IMR-90 (cell line): ENCODE measurements at regions not wholly inside any gene's neighbourhood (a gene's known extent, or its start where the extent isn't known, plus 50 kb on each side); places are given as distances from the start of the nearest gene placed in this dataset.

Source experiments
- ATAC-seq: fragments of 200-7000 bp; cut with Tn5 transposase; 2 replicates; pipeline ENCODE4 v1.9.1; 2020; ENCODE audit warnings: low read depth, mild to moderate bottlenecking, moderate library complexity
- BruUV-seq: library from RNA; stranded (reverse); fragments of 400-500 nt; replicated peaks from 2 replicates; lab custom pipeline; 2021; lab: Mats Ljungman, UMichigan
- CTCF ChIA-PET: fragments of 300-600 bp; formaldehyde crosslinking; extraction: SDS; loops from one replicate; lab custom pipeline; 2021; ENCODE audit warnings: antibody characterized with exemption; lab: Yijun Ruan, JAX
- POLR2A ChIA-PET: fragments of 300-600 bp; sonication (Branson Sonifier 250); formaldehyde crosslinking; loops from one replicate; lab custom pipeline; 2022; ENCODE audit warnings: antibody characterized with exemption; ENCODE audit not compliant: unreplicated experiment; lab: Charles Lee
- DNase-seq: peaks from one replicate; pipeline ENCODE4 v3.0.0; 2013
- H2AFZ ChIP-seq: replicated peaks from 2 replicates; pipeline ENCODE3; 2013; ENCODE audit warnings: low read length, mild to moderate bottlenecking; ENCODE audit not compliant: poor library complexity
- H2AK5ac ChIP-seq: 2 replicates; pipeline ENCODE4 v1.6.1; 2013; ENCODE audit warnings: low read depth, low read length, inconsistent platforms
- H2AK9ac ChIP-seq: replicated peaks from 2 replicates; pipeline ENCODE3; 2013; ENCODE audit warnings: mild to moderate bottlenecking, low read depth, low read length, moderate library complexity; ENCODE audit not compliant: poor library complexity
- H2BK120ac ChIP-seq: 2 replicates; pipeline ENCODE4 v1.6.1; 2013; ENCODE audit warnings: low read depth, low read length, inconsistent platforms
- H2BK15ac ChIP-seq: 3 replicates; pipeline ENCODE4 v1.6.1; 2013; ENCODE audit warnings: low read depth, low read length, inconsistent platforms
- H2BK20ac ChIP-seq: 2 replicates; pipeline ENCODE4 v1.6.1; 2013; ENCODE audit warnings: low read depth, mild to moderate bottlenecking, inconsistent platforms, low read length, moderate library complexity
- H2BK5ac ChIP-seq: 2 replicates; pipeline ENCODE4 v1.6.1; 2013; ENCODE audit warnings: mild to moderate bottlenecking, low read depth, low read length, inconsistent platforms; ENCODE audit not compliant: poor library complexity, severe bottlenecking
- H3K14ac ChIP-seq: replicated peaks from 2 replicates; pipeline ENCODE4 v1.6.1; 2013; ENCODE audit warnings: low read depth, low read length, inconsistent platforms
- H3K18ac ChIP-seq: 2 replicates; pipeline ENCODE4 v1.6.1; 2013; ENCODE audit warnings: low read depth, low read length, control low read depth
- H3K23ac ChIP-seq: 2 replicates; pipeline ENCODE4 v1.6.1; 2013; ENCODE audit warnings: low read depth, low read length, inconsistent platforms
- H3K27ac ChIP-seq: 2 replicates; pipeline ENCODE4 v1.5.1; 2013; ENCODE audit warnings: mild to moderate bottlenecking, control low read depth, low read length; ENCODE audit not compliant: insufficient read depth
- H3K27me3 ChIP-seq: 2 replicates; pipeline ENCODE4 v1.6.1; 2013; ENCODE audit warnings: low read length; ENCODE audit not compliant: control insufficient read depth, insufficient read depth
- H3K36me3 ChIP-seq: 2 replicates; pipeline ENCODE4 v1.6.1; 2013; ENCODE audit warnings: low read length, mixed read lengths; ENCODE audit not compliant: control insufficient read depth, insufficient read depth
- H3K4ac ChIP-seq: 2 replicates; pipeline ENCODE4 v1.6.1; 2013; ENCODE audit warnings: low read depth, low read length, inconsistent platforms
- H3K4me1 ChIP-seq: 2 replicates; pipeline ENCODE4 v1.6.1; 2013; ENCODE audit warnings: low read length, mixed read lengths; ENCODE audit not compliant: control insufficient read depth, insufficient read depth
- H3K4me2 ChIP-seq: 2 replicates; pipeline ENCODE4 v1.6.1; 2013; ENCODE audit warnings: low read depth, mild to moderate bottlenecking, control low read depth, low read length, moderate library complexity
- H3K4me3 ChIP-seq: 2 replicates; pipeline ENCODE4 v1.5.1; 2013; ENCODE audit warnings: low read depth, mild to moderate bottlenecking, control low read depth, low read length, moderate library complexity; ENCODE audit not compliant: insufficient read depth
- H3K56ac ChIP-seq: 2 replicates; pipeline ENCODE4 v1.6.1; 2013; ENCODE audit warnings: low read length, inconsistent platforms; ENCODE audit not compliant: insufficient read depth; ENCODE audit errors: extremely low read depth
- H3K79me1 ChIP-seq, 2 experiments: 2 replicates each; pipeline ENCODE4 v1.6.1; 2013; ENCODE audit warnings: low read length in 2 of 2, inconsistent platforms in 1 of 2, low read depth in 1 of 2
- H3K9ac ChIP-seq: 2 replicates; pipeline ENCODE4 v1.6.1; 2013; ENCODE audit warnings: low read depth, low read length, control low read depth
- H3K9me1 ChIP-seq: 2 replicates; pipeline ENCODE4 v1.6.1; 2013; ENCODE audit warnings: low read length, inconsistent platforms; ENCODE audit not compliant: insufficient read depth
- H3K9me3 ChIP-seq: 2 replicates; pipeline ENCODE4 v1.6.1; 2013; ENCODE audit warnings: low read length; ENCODE audit not compliant: control insufficient read depth, insufficient read depth
- H4K20me1 ChIP-seq: 2 replicates; pipeline ENCODE4 v1.6.1; 2013; ENCODE audit warnings: low read length, inconsistent platforms; ENCODE audit not compliant: insufficient read depth
- H4K5ac ChIP-seq: 2 replicates; pipeline ENCODE4 v1.6.1; 2013; ENCODE audit warnings: mild to moderate bottlenecking, low read depth, low read length, control low read depth
- H4K8ac ChIP-seq, 2 experiments: 2 replicates each; pipeline ENCODE4 v1.6.1; 2013; ENCODE audit warnings: low read depth in 2 of 2, low read length in 2 of 2, control low read depth in 1 of 2, inconsistent platforms in 1 of 2
- H4K91ac ChIP-seq: 2 replicates; pipeline ENCODE4 v1.6.1; 2013; ENCODE audit warnings: low read depth, low read length, inconsistent platforms; ENCODE audit not compliant: insufficient read depth
- BHLHE40 ChIP-seq: fragments of 150-350 bp; IDR thresholded peaks from 2 replicates; pipeline ENCODE4 v1.6.1; 2016; ENCODE audit warnings: mild to moderate bottlenecking, low read depth, low read length
- CEBPB ChIP-seq: IDR thresholded peaks from 2 replicates; pipeline ENCODE4 v1.6.1; 2012; ENCODE audit warnings: low read depth, low read length, improper control_type of control experiment
- CHD1 ChIP-seq: IDR thresholded peaks from 2 replicates; pipeline ENCODE4 v1.6.1; 2012; ENCODE audit warnings: low read depth, low read length, improper control_type of control experiment
- FOS ChIP-seq: fragments of 150-350 bp; IDR thresholded peaks from 2 replicates; pipeline ENCODE4 v1.6.1; 2016; ENCODE audit warnings: low read depth, low read length
- MAFK ChIP-seq: IDR thresholded peaks from 2 replicates; pipeline ENCODE4 v1.6.1; 2012; ENCODE audit warnings: low read depth, low read length, improper control_type of control experiment
- MAZ ChIP-seq: IDR thresholded peaks from 2 replicates; pipeline ENCODE4 v1.6.1; 2012; ENCODE audit warnings: low read depth, mild to moderate bottlenecking, low read length, improper control_type of control experiment, moderate library complexity, borderline replicate concordance
- MXI1 ChIP-seq: IDR thresholded peaks from 2 replicates; pipeline ENCODE4 v1.6.1; 2012; ENCODE audit warnings: low read depth, mild to moderate bottlenecking, low read length, moderate library complexity, borderline replicate concordance
- NFE2L2 ChIP-seq: fragments of 150-350 bp; IDR thresholded peaks from 2 replicates; pipeline ENCODE4 v1.6.1; 2016; ENCODE audit warnings: low read depth, mild to moderate bottlenecking, low read length
- POLR2A ChIP-seq: IDR thresholded peaks from 2 replicates; pipeline ENCODE4 v1.6.1; 2012; ENCODE audit warnings: mild to moderate bottlenecking, low read depth, low read length
- RAD21 ChIP-seq: IDR thresholded peaks from 2 replicates; pipeline ENCODE4 v1.6.1; 2012; ENCODE audit warnings: low read length, improper control_type of control experiment
- RCOR1 ChIP-seq: IDR thresholded peaks from 2 replicates; pipeline ENCODE4 v1.6.1; 2012; ENCODE audit warnings: mild to moderate bottlenecking, low read length, improper control_type of control experiment; ENCODE audit not compliant: insufficient replicate concordance
- RFX5 ChIP-seq: IDR thresholded peaks from 2 replicates; pipeline ENCODE4 v1.8.0; 2012; ENCODE audit warnings: low read depth, mild to moderate bottlenecking, low read length, moderate library complexity
- SMC3 ChIP-seq: fragments of 150-350 bp; IDR thresholded peaks from 2 replicates; pipeline ENCODE4 v1.6.1; 2016; ENCODE audit warnings: low read depth, mild to moderate bottlenecking, antibody characterized with exemption, low read length, moderate library complexity
- WGBS, 2 experiments: methylation state at CpG; one replicate each; pipeline versions ENCODE4 v1.1.5 to v1.1.7; 2013; ENCODE audit warnings: missing lambda C conversion rate in 2 of 2; ENCODE audit not compliant: insufficient read length in 1 of 2; ENCODE audit errors: extremely low coverage in 2 of 2; 5-methylcytosine and 5-hydroxymethylcytosine counted together
- dilution Hi-C: fragments of 300-500 bp; cut with HindIII; formaldehyde crosslinking; loops from one replicate; pipeline ENCODE4 v1.14.3; 2018; ENCODE audit warnings: low sequenced_read_pairs; ENCODE audit not compliant: unreplicated experiment
- in situ Hi-C: fragments of 300-500 bp; cut with MboI; formaldehyde crosslinking; loops from 3 replicates; pipeline ENCODE4 v1.14.3; 2019; ENCODE audit warnings: low sequenced_read_pairs, inconsistent platforms, mixed read lengths
- intact Hi-C: fragments of 100-400 bp; cut with micrococcal nuclease; formaldehyde crosslinking; loops from 2 replicates; pipeline ENCODE4 v1.10.0; 2022
- TF ChIP-seq, protein P1 (sequence below): fragments of 150-350 bp; IDR thresholded peaks from 2 replicates; pipeline ENCODE4 v1.6.1; 2017; ENCODE audit warnings: mild to moderate bottlenecking, antibody characterized with exemption, low read length, low read depth
- TF ChIP-seq, protein P2 (sequence below): fragments of 150-350 bp; IDR thresholded peaks from 2 replicates; pipeline ENCODE4 v1.6.1; 2016; ENCODE audit warnings: low read depth, mild to moderate bottlenecking, low read length, moderate library complexity, borderline replicate concordance
- TF ChIP-seq, protein P3 (sequence below): conservative IDR thresholded peaks from 2 replicates; pipeline ENCODE4 v1.5.1; 2012; ENCODE audit warnings: mild to moderate bottlenecking, low read depth, low read length, improper control_type of control experiment

DNA sequence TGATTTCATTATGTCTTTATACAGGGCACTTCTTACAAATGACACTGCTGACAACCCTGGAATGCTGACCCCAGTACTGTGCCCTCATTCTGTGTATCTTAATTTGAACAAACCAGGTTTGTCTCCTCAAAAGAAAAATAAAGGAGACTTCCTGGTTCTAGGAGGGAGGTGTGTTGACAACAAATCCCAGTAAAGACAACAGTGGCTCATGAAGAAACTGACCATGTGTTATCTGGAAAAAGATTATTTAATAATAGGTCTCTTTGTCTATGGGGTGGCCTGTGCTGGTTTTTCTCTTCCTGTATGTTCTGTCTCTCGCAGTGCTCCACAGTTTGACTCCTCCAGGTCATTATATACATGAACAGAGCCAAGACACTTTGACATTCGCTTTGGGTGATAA lies 454.6 kb downstream of the LMO4 start:
- no peak for ATAC-seq

More for the DNA sequence above, 454.6 kb downstream of the LMO4 start:
- CTCF ChIA-PET: no interaction called here
- TF ChIP-seq FOS (no peak), MAFK (no peak), NFE2L2 (no peak), SMC3 (no peak), CHD1 (no peak), MAZ (no peak), CEBPB (no peak), BHLHE40 (no peak), RAD21 (no peak), RCOR1 (no peak), POLR2A (no peak), MXI1 (no peak), RFX5 (no peak)
- TF ChIP-seq, protein P1, sequence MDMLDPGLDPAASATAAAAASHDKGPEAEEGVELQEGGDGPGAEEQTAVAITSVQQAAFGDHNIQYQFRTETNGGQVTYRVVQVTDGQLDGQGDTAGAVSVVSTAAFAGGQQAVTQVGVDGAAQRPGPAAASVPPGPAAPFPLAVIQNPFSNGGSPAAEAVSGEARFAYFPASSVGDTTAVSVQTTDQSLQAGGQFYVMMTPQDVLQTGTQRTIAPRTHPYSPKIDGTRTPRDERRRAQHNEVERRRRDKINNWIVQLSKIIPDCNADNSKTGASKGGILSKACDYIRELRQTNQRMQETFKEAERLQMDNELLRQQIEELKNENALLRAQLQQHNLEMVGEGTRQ: no peak
- TF ChIP-seq, protein P2, sequence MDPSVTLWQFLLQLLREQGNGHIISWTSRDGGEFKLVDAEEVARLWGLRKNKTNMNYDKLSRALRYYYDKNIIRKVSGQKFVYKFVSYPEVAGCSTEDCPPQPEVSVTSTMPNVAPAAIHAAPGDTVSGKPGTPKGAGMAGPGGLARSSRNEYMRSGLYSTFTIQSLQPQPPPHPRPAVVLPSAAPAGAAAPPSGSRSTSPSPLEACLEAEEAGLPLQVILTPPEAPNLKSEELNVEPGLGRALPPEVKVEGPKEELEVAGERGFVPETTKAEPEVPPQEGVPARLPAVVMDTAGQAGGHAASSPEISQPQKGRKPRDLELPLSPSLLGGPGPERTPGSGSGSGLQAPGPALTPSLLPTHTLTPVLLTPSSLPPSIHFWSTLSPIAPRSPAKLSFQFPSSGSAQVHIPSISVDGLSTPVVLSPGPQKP: no peak
- TF ChIP-seq, protein P3, sequence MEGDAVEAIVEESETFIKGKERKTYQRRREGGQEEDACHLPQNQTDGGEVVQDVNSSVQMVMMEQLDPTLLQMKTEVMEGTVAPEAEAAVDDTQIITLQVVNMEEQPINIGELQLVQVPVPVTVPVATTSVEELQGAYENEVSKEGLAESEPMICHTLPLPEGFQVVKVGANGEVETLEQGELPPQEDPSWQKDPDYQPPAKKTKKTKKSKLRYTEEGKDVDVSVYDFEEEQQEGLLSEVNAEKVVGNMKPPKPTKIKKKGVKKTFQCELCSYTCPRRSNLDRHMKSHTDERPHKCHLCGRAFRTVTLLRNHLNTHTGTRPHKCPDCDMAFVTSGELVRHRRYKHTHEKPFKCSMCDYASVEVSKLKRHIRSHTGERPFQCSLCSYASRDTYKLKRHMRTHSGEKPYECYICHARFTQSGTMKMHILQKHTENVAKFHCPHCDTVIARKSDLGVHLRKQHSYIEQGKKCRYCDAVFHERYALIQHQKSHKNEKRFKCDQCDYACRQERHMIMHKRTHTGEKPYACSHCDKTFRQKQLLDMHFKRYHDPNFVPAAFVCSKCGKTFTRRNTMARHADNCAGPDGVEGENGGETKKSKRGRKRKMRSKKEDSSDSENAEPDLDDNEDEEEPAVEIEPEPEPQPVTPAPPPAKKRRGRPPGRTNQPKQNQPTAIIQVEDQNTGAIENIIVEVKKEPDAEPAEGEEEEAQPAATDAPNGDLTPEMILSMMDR: no peak
- dilution Hi-C loops: no loop called here
- H2AFZ ChIP-seq: no peak overlapping the region
- H2BK120ac ChIP-seq: no peak overlapping the region
- H3K14ac ChIP-seq: no peak overlapping the region
- no peak overlapping the region for H2BK15ac ChIP-seq
- H3K27me3 ChIP-seq: no peaks in the 10 kb centered on the region
- no peak for DNase-seq
- no peak overlapping the region for H3K4ac ChIP-seq
- H3K56ac ChIP-seq: no peak overlapping the region
- no peak overlapping the region for H2BK20ac ChIP-seq
- H3K4me2 ChIP-seq: no peak overlapping the region
- H3K9me3 ChIP-seq: no peaks in the 10 kb centered on the region
- H2BK5ac ChIP-seq: no peak overlapping the region
- no CpG with 5 or more reads among the region's 2 CpGs for WGBS, 2 experiments
- no peak overlapping the region for H2AK5ac ChIP-seq
- no peak overlapping the region for H4K5ac ChIP-seq
- no peak overlapping the region for H4K91ac ChIP-seq
- no peaks in the 10 kb centered on the region for H3K36me3 ChIP-seq
- H2AK9ac ChIP-seq: no peak overlapping the region
- no peak overlapping the region for H3K18ac ChIP-seq
- POLR2A ChIA-PET: no interaction called here
- no TSS peak for BruUV-seq
- intact Hi-C loops: no loop called here
- no peak overlapping the region for H4K8ac ChIP-seq
- no peak overlapping the region for H3K9ac ChIP-seq
- H3K79me1 ChIP-seq: no peaks in the 10 kb centered on the region
- in situ Hi-C loops: no loop called here
- H3K4me1 ChIP-seq: peaks cover 2% of the 10 kb centered on the region
- no peak overlapping the region for H3K4me3 ChIP-seq
- no peak overlapping the region for H3K23ac ChIP-seq
- no peak overlapping the region for H3K27ac ChIP-seq
- H3K9me1 ChIP-seq: no peaks in the 10 kb centered on the region
- no peaks in the 10 kb centered on the region for H4K20me1 ChIP-seq
